GM23338 (cell line): ENCODE measurements at regions not wholly inside any gene's neighbourhood (a gene's known extent, or its start where the extent isn't known, plus 50 kb on each side); places are given as distances from the start of the nearest gene placed in this dataset.

Experiments used
- ATAC-seq: fragments of 200-7000 bp; cut with Tn5 transposase; 3 replicates; pipeline ENCODE4 v1.9.1; 2020
- DNase-seq: peaks from one replicate; pipeline ENCODE4 v3.0.0-alpha.2; 2015; ENCODE audit warnings: low spot score
- H2AFZ ChIP-seq: fragments of 200-600 bp; sonication (generic); 2 replicates; pipeline ENCODE4 v1.8.0; 2016; ENCODE audit warnings: antibody characterized with exemption, mild to moderate bottlenecking, moderate library complexity
- H3F3A ChIP-seq: fragments of 200-600 bp; sonication (generic); replicated peaks from 2 replicates; pipeline ENCODE4 v1.8.0; 2017; ENCODE audit warnings: antibody characterized with exemption, mixed run types, low read depth
- H3K27ac ChIP-seq: fragments of 200-600 bp; sonication (generic); 2 replicates; pipeline ENCODE4 v1.6.1; 2016; ENCODE audit warnings: low read depth
- H3K27me3 ChIP-seq: fragments of 200-600 bp; sonication (generic); 2 replicates; pipeline ENCODE4 v1.8.0; 2016; ENCODE audit warnings: mild to moderate bottlenecking, mixed run types, moderate library complexity; ENCODE audit not compliant: insufficient read depth
- H3K36me3 ChIP-seq: fragments of 200-600 bp; sonication (generic); 2 replicates; pipeline ENCODE4 v1.8.0; 2016; ENCODE audit warnings: mild to moderate bottlenecking; ENCODE audit not compliant: insufficient read depth
- H3K4me1 ChIP-seq: fragments of 200-600 bp; sonication (generic); 2 replicates; pipeline ENCODE4 v1.8.0; 2016; ENCODE audit warnings: mild to moderate bottlenecking, moderate library complexity; ENCODE audit not compliant: insufficient read depth
- H3K4me2 ChIP-seq: fragments of 200-600 bp; sonication (generic); 2 replicates; pipeline ENCODE4 v1.7.1; 2017; ENCODE audit warnings: mixed run types
- H3K4me3 ChIP-seq: fragments of 200-600 bp; sonication (generic); 2 replicates; pipeline ENCODE4 v1.6.1; 2016; ENCODE audit warnings: mixed run types
- H3K79me2 ChIP-seq: fragments of 200-600 bp; sonication (generic); replicated peaks from 2 replicates; pipeline ENCODE4 v1.8.0; 2017; ENCODE audit warnings: mild to moderate bottlenecking; ENCODE audit not compliant: insufficient read depth
- H3K9me2 ChIP-seq: fragments of 200-600 bp; sonication (generic); 2 replicates; pipeline ENCODE4 v1.8.0; 2017; ENCODE audit not compliant: insufficient read depth
- H4K20me1 ChIP-seq: fragments of 200-600 bp; sonication (generic); replicated peaks from 2 replicates; pipeline ENCODE4 v1.8.0; 2017; ENCODE audit warnings: mild to moderate bottlenecking; ENCODE audit not compliant: insufficient read depth
- H3K27ac Mint-ChIP-seq: 2 replicates; pipeline ENCODE4 v1.8.0; 2020; ENCODE audit warnings: inconsistent platforms, mild to moderate bottlenecking, moderate library complexity, mixed read lengths
- H3K27me3 Mint-ChIP-seq: 3 replicates; pipeline ENCODE4 v1.8.0; 2022; ENCODE audit warnings: low read depth, mild to moderate bottlenecking, moderate library complexity, mixed read lengths, inconsistent platforms; ENCODE audit not compliant: insufficient read depth, poor library complexity
- H3K36me3 Mint-ChIP-seq: 3 replicates; pipeline ENCODE4 v1.8.0; 2021; ENCODE audit warnings: low read depth, mild to moderate bottlenecking, inconsistent platforms, moderate library complexity, mixed read lengths
- H3K4me1 Mint-ChIP-seq: 3 replicates; pipeline ENCODE4 v1.8.0; 2020; ENCODE audit warnings: mild to moderate bottlenecking, inconsistent platforms, mixed read lengths
- H3K4me3 Mint-ChIP-seq: 3 replicates; pipeline ENCODE4 v1.8.0; 2021; ENCODE audit warnings: moderate library complexity, mild to moderate bottlenecking, inconsistent platforms, mixed read lengths
- H3K9me3 Mint-ChIP-seq: 3 replicates; pipeline ENCODE4 v1.8.0; 2020; ENCODE audit warnings: moderate library complexity, mild to moderate bottlenecking, inconsistent platforms, mixed read lengths
- CREB1 ChIP-seq: fragments of 250-450 bp; sonication (Bioruptor Pico); IDR thresholded peaks from 2 replicates; pipeline ENCODE4 v1.5.0; 2020; ENCODE audit warnings: low read depth, mild to moderate bottlenecking, moderate library complexity
- CTCF ChIP-seq, 2 experiments: fragments of 200-600 bp in 1 of 2; sonication (generic) in 1 of 2; conservative IDR thresholded peaks; 2 replicates each; pipeline versions ENCODE4 v1.5.1 to v1.6.1; 2016 to 2017; ENCODE audit warnings: antibody characterized with exemption in 2 of 2, low read depth in 2 of 2, mild to moderate bottlenecking in 2 of 2, moderate library complexity in 1 of 2
- EZH2 ChIP-seq: fragments of 200-600 bp; sonication (generic); IDR thresholded peaks from one replicate; pipeline ENCODE4 v1.8.0; 2017; ENCODE audit warnings: antibody characterized with exemption, mild to moderate bottlenecking, low read depth; ENCODE audit not compliant: unreplicated experiment
- EZH2phosphoT487 ChIP-seq: fragments of 200-600 bp; sonication (generic); IDR thresholded peaks from one replicate; pipeline ENCODE4 v1.8.1; 2018; ENCODE audit warnings: antibody characterized with exemption; ENCODE audit not compliant: unreplicated experiment
- JUNB ChIP-seq: IDR thresholded peaks from one replicate; pipeline ENCODE4 v1.6.1; 2016; ENCODE audit warnings: antibody characterized with exemption; ENCODE audit not compliant: unreplicated experiment
- POLR2AphosphoS5 ChIP-seq: IDR thresholded peaks from 2 replicates; pipeline ENCODE4 v1.6.1; 2016; ENCODE audit warnings: antibody characterized with exemption, low read depth
- STAT1 ChIP-seq: IDR thresholded peaks from one replicate; pipeline ENCODE4 v1.6.1; 2016; ENCODE audit warnings: antibody characterized with exemption; ENCODE audit not compliant: unreplicated experiment
- ZNF331 ChIP-seq: fragments of 250-450 bp; sonication (Bioruptor Pico); IDR thresholded peaks from 2 replicates; pipeline ENCODE4 v1.5.0; 2020; ENCODE audit warnings: low read depth, mild to moderate bottlenecking, moderate library complexity
- ZNF462 ChIP-seq: fragments of 250-450 bp; sonication (Bioruptor Pico); IDR thresholded peaks from 2 replicates; pipeline ENCODE4 v1.5.0; 2020; ENCODE audit warnings: mild to moderate bottlenecking, moderate library complexity
- TF ChIP-seq, protein P1 (sequence below): IDR thresholded peaks from one replicate; pipeline ENCODE4 v1.6.1; 2018; ENCODE audit warnings: antibody characterized with exemption; ENCODE audit not compliant: unreplicated experiment
- TF ChIP-seq, protein P2 (sequence below): IDR thresholded peaks from 2 replicates; pipeline ENCODE4 v1.6.1; 2016; ENCODE audit warnings: antibody characterized with exemption

DNA sequence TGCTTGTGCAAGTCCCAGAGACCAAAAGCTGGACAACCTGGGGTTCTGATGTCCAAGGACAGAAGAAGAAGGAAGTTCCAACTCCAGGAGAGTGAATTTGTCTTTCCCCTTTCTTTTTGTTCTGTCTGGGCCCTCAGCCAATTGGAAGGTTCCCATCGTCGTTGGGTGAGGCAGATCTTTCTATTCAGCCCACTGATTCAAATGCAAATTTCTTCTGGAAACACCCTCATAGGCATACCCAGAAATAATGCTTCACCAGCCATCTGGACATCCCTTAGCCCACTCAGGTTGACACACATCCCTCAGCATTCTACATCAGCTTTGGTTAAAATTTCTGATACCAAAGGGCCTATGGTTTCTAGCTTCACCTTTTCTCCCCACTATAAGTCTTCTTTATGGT is 156.5 kb downstream of the SP3 start (continued):
- TF ChIP-seq, protein P1, sequence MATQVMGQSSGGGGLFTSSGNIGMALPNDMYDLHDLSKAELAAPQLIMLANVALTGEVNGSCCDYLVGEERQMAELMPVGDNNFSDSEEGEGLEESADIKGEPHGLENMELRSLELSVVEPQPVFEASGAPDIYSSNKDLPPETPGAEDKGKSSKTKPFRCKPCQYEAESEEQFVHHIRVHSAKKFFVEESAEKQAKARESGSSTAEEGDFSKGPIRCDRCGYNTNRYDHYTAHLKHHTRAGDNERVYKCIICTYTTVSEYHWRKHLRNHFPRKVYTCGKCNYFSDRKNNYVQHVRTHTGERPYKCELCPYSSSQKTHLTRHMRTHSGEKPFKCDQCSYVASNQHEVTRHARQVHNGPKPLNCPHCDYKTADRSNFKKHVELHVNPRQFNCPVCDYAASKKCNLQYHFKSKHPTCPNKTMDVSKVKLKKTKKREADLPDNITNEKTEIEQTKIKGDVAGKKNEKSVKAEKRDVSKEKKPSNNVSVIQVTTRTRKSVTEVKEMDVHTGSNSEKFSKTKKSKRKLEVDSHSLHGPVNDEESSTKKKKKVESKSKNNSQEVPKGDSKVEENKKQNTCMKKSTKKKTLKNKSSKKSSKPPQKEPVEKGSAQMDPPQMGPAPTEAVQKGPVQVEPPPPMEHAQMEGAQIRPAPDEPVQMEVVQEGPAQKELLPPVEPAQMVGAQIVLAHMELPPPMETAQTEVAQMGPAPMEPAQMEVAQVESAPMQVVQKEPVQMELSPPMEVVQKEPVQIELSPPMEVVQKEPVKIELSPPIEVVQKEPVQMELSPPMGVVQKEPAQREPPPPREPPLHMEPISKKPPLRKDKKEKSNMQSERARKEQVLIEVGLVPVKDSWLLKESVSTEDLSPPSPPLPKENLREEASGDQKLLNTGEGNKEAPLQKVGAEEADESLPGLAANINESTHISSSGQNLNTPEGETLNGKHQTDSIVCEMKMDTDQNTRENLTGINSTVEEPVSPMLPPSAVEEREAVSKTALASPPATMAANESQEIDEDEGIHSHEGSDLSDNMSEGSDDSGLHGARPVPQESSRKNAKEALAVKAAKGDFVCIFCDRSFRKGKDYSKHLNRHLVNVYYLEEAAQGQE: no peak
- TF ChIP-seq CTCF (conservative IDR thresholded peaks at IDR 0.05; ENCODE audit: low read depth in 2 of 2) (no peak), EZH2phosphoT487 (no peak), EZH2 (no peak), JUNB (no peak), CREB1 (CRISPR knock-in tag) (no peak), ZNF331 (CRISPR knock-in tag) (no peak), POLR2AphosphoS5 (no peak), STAT1 (no peak)
- TF ChIP-seq, protein P2, sequence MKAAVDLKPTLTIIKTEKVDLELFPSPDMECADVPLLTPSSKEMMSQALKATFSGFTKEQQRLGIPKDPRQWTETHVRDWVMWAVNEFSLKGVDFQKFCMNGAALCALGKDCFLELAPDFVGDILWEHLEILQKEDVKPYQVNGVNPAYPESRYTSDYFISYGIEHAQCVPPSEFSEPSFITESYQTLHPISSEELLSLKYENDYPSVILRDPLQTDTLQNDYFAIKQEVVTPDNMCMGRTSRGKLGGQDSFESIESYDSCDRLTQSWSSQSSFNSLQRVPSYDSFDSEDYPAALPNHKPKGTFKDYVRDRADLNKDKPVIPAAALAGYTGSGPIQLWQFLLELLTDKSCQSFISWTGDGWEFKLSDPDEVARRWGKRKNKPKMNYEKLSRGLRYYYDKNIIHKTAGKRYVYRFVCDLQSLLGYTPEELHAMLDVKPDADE: no peak

GRCh38 chr2:173812321-173812720 is 152.9 kb downstream of the SP3 start:
- no peak overlapping the region for H3K4me2 ChIP-seq
- H3K9me2 ChIP-seq: peaks cover 23% of the 10 kb centered on the region
- peaks cover 3% of the 10 kb centered on the region; the same call in 1 of the 3 replicates for H3K4me1 Mint-ChIP-seq
- H3K4me1 ChIP-seq: no peaks in the 10 kb centered on the region
- no peaks in the 10 kb centered on the region for H4K20me1 ChIP-seq
- no peaks in the 10 kb centered on the region for H3K36me3 ChIP-seq
- DNase-seq: no peak
- H3K4me3 Mint-ChIP-seq: no peak overlapping the region
- no peak overlapping the region for H3K27ac Mint-ChIP-seq
- H3K9me3 Mint-ChIP-seq: peaks cover 7% of the 10 kb centered on the region; the same call in 2 of the 3 replicates
- no peaks in the 10 kb centered on the region for H3K79me2 ChIP-seq
- no peak overlapping the region for H2AFZ ChIP-seq
- H3K27me3 ChIP-seq: no peaks in the 10 kb centered on the region
- no peak overlapping the region for H3K4me3 ChIP-seq
- peaks cover 3% of the 10 kb centered on the region; the same call in 1 of the 3 replicates for H3K36me3 Mint-ChIP-seq
- H3F3A ChIP-seq: no peaks in the 10 kb centered on the region
- H3K27ac ChIP-seq: no peak overlapping the region
- no peak for ATAC-seq
- no peaks in the 10 kb centered on the region for H3K27me3 Mint-ChIP-seq
- TF ChIP-seq EZH2 (no peak), ZNF462 (no peak), CTCF (conservative IDR thresholded peaks at IDR 0.05; ENCODE audit: low read depth in 2 of 2) (no peak), JUNB (no peak)
